ENCODE measurements at regions not wholly inside any gene's neighbourhood (a gene's known extent, or its start where the extent isn't known, plus 50 kb on each side); places are given as distances from the start of the nearest gene placed in this dataset.
"Not testable (repeated sequence)": the region's sequence is repeated elsewhere in the genome, so short reads cannot be mapped to it uniquely, and the experiment has no call there.

DNA sequence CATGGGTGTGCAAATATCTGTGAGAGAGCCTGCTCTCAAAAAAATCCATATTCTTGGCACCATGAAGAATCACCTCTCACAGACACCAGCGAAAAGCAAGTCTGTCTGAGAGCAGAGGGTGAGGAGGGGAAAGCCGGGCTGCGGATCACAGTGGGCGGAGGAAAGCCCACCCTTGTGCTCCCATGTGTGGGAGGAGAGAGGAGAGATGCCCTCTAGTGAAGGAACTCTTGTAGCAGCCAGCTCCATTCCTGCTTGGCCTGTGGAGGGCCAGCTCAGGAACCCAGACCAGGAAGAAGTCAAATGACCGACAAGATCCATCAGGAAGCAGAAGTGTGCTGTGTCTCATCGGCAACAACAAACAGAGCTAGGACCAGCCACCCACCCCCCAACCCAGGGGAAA, 321.7 kb upstream of the PLGLB1 start:
- not testable (repeated sequence) for DNase-seq (ENCODE audit: extremely low read depth in 1 of 2, low read depth in 1 of 2)

- DNase-seq (ENCODE audit: extremely low read depth in 1 of 2, low read depth in 1 of 2), result not testable (repeated sequence)
Measured at GRCh38 chr2:87345283-87345682, 323.6 kb upstream of the PLGLB1 start.

DNA sequence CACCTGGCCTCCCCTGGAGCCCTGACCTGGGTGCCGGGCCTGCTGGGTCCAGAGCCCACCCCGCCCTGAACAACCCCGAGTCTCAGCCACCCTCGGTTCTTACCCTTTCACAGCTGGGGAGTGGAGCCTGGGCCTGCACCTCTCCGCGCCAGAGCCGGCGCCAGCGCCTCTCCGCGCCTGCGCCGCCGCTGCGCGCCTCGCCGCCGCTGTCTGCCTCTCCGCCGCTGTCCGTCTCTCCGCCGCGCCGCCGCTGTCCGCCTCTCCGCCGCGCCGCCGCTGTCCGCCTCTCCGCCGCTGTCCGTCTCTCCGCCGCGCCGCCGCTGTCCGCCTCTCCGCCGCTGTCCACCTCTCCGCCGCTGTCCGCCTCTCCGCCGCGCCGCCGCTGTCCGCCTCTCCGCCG, 326.9 kb upstream of the PLGLB1 start:
- not testable (repeated sequence) for DNase-seq (ENCODE audit: extremely low read depth in 1 of 2, low read depth in 1 of 2)

DNA sequence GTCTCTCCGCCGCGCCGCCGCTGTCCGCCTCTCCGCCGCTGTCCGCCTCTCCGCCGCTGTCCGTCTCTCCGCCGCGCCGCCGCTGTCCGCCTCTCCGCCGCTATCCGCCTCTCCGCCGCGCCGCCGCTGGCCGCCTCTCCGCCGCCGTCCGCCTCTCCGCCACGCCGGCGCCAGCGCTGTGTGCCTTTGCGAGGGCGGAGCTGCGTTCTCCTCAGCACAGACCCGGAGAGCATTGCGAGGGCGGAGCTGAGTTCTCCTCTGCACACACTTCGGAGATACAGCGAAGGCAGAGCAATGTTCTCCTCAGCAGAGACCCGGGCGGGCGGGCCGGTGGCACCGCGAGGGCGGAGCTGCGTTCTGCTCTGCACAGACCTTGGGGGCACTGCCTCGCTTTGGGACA, 327.4 kb upstream of the PLGLB1 start:
- not testable (repeated sequence) for DNase-seq (ENCODE audit: extremely low read depth in 1 of 2, low read depth in 1 of 2)

DNA sequence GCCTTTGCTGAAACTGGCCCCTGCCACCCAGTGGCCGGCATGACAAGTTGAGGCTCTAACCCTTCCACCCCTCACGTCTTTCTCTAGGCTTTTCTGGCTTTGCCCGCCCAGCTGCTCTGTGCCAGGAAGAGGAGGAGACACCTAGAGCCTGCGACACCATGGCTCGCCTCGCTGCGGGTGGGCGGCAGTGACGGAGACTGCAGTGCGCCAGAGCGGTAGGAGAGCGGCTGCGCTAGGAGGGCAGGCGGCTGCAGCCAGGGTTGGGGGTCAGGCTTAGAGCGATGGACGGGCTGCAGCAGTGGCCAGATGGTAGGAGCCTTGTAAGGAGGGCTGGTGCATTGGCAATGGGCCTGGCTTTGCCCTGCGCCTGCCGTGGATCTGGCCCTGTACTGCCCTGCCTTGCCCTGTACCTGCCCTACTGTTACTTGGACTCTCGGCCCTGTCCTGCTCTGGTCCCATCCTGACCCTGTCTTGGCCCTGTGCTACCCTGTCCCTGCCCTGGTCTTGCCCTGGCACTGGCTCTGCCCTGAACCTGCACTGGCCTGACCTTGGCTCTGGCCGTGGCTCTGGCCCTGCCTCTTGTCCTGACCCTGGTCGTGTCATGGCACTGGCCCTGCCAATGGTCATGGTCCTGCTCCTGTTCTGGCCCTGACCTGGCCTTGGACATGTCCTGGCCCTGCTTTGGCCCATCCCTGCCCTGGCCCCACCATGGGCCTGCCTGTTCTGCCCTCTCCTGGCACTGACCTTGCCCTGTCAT, 330.7 kb upstream of the PLGLB1 start:
- not testable (repeated sequence) for DNase-seq (ENCODE audit: extremely low read depth in 1 of 2, low read depth in 1 of 2)

GRCh38 chr2:87353408-87353807, 331.8 kb upstream of the PLGLB1 start:
- DNase-seq (ENCODE audit: extremely low read depth in 1 of 2, low read depth in 1 of 2), result not testable (repeated sequence)

DNA sequence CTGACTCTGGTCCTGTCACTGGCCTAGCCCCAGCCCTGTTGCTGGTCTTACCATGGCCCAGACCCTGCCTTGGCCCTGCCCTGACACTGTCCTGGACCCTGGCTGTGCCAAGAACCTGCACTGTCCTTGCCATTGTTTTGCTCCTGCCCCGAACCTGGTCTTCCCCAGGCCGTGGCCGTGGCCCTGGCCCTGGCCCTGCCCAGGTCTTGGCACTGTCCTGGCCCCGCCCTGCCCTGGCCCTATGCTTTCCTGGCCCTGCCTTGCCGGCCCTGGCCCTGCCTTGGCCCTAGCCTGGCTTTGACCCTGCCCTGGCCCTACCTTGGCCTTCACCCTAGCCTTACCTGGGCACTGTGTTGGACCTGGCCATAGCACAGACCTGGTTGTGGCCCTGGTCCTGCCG, 332.5 kb upstream of the PLGLB1 start:
- DNase-seq (ENCODE audit: extremely low read depth in 1 of 2, low read depth in 1 of 2), result not testable (repeated sequence)

GRCh38 chr2:87360250-87360649, 338.6 kb upstream of the PLGLB1 start:
- DNase-seq (ENCODE audit: extremely low read depth in 1 of 2, low read depth in 1 of 2), result not testable (repeated sequence)

GRCh38 chr2:87360927-87361326, 339.3 kb upstream of the PLGLB1 start:
- not testable (repeated sequence) for DNase-seq (ENCODE audit: extremely low read depth in 1 of 2, low read depth in 1 of 2)

GRCh38 chr2:87361805-87362204, 340.2 kb upstream of the PLGLB1 start:
- not testable (repeated sequence) for DNase-seq (ENCODE audit: extremely low read depth in 1 of 2, low read depth in 1 of 2)

GRCh38 chr2:87364379-87364778, 342.7 kb upstream of the PLGLB1 start:
- DNase-seq (ENCODE audit: extremely low read depth in 1 of 2, low read depth in 1 of 2), result not testable (repeated sequence)

DNA sequence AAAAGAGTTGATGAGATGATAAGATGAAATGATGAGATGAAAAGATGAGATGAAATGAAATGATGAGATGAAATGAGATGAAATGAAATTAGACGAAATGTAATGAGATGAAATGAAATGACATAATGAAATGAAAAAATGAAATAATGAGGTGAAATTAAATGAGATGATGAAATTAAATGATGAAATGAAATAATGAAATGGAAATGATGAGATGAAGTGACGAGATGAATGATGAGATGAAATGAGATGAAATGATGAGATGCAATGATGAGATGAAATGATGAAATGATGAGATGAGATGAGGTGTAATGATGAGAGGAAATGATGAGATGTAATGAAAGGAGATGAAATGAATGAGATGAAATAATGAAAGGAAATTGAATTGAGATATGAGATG, 343.4 kb upstream of the PLGLB1 start:
- not testable (repeated sequence) for DNase-seq (ENCODE audit: extremely low read depth in 1 of 2, low read depth in 1 of 2)

GRCh38 chr2:87386063-87386560, 361.8 kb upstream of the PLGLB2 start:
- not testable (repeated sequence) for DNase-seq (ENCODE audit: extremely low read depth in 1 of 2, low read depth in 1 of 2)

DNA sequence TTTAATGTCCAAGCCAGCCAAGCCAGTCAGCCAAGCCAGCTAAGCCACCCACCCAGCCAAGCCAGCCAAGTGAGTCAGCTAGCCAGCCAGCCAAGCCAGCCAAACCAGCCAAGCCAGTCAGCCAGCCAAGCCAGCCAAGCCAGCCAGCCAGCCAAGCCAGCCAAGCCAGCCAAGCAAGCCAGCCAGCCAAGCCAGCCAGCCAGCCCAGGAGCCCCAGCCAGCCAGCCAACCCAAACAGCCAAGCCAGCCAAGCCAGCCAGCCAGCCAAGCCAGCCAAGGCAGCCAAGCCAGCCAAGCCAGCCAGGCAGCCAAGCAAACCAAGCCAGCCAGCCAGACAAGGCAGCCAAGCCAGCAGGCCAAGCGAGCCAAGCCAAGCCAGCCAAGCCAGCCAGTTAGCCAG, 352.1 kb upstream of the PLGLB2 start:
- DNase-seq (ENCODE audit: extremely low read depth in 1 of 2, low read depth in 1 of 2), result not testable (repeated sequence)

DNA sequence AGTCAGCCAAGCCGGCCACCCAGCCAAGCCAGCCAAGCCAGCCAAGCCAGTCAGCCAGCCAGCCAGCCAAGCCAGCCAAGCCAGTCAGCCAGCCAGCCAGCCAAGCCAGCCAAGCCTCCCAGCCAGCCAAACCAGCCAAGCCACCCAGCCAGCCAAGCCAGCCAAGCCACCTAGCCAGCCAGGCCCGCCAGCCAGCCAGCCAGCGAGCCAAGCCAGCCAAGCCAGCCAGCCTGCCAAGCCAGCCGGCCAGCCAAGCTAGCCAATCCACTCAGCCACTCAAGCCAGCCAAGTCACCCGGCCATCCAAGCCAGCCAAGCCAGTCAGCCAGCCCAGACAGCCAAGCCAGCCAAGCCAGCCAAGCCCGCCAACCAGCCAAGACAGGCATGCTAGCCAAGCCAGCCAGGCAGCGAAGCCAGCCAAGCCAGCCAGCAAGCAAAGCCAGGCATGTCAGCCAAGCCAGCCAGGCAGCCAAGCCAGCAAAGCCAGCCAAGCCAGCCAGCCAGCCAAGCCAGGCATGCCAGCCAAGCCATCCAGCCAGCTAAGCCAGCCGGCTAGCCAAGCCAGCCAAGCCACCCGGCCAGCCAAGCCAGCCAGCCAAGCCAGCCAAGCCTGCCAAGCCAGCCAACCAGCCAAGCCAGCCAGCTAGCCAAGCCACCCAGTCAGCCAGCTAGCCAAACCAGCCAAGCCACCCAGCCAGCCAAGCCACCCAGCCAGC, 351.2 kb upstream of the PLGLB2 start:
- DNase-seq (ENCODE audit: extremely low read depth in 1 of 2, low read depth in 1 of 2), result not testable (repeated sequence)

- not testable (repeated sequence) for DNase-seq (ENCODE audit: extremely low read depth in 1 of 2, low read depth in 1 of 2)
Measured at GRCh38 chr2:87397276-87398065, 350.4 kb upstream of the PLGLB2 start.

- not testable (repeated sequence) for DNase-seq (ENCODE audit: extremely low read depth in 1 of 2, low read depth in 1 of 2)
Measured at GRCh38 chr2:87398567-87399305, 349.2 kb upstream of the PLGLB2 start.

DNA sequence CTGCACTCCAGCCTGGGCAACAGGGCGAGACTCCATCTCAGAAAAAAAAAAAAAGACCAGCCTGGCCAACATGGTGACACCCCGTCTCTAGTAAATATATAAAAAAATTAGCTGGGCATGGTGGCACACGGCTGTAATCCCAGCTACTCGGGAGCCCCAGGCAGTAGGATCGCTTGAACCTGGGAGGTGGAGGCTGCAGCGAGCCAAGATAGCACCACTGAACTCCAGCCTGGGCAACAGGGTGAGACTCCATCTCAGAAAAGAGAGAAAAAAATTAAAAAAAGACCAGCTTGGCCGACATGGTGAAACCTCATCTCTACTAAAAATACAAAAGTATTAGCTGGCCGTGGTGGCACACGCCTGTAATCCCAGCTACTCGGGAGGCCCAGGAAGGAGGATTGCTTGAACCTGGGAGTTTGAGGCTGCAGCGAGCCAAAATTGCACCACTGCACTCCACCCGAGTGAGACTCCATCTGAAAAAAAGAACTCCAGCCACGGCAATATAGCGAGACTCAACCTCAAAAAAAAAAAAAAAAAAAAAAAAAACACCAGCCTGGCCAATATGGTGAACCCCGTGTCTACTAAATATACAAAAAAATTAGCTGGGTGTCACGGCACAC, 346.1 kb upstream of the PLGLB2 start:
- DNase-seq (ENCODE audit: extremely low read depth in 1 of 2, low read depth in 1 of 2), result no peak

DNA sequence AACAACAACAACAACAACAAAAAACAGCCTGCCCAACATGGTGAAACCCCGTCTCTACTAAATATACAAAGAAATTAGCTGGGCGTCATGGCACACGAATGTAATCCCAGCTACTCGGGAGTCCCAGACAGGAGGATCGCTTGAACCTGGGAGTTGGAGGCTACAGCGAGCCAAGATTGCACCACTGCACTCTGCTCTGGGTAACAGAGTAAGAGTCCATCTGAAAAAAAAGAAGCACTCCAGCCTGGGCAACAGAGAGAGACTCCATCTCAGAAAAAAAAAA, 344.1 kb upstream of the PLGLB2 start:
- no peak for DNase-seq (ENCODE audit: extremely low read depth in 1 of 2, low read depth in 1 of 2)

Measured in activated CD8-positive, alpha-beta memory T cell treated with anti-CD3 and anti-CD28 coated beads for 1 hour (primary cell).